ENCODE measurements at regions not wholly inside any gene's neighbourhood (a gene's known extent, or its start where the extent isn't known, plus 50 kb on each side); places are given as distances from the start of the nearest gene placed in this dataset.

DNA sequence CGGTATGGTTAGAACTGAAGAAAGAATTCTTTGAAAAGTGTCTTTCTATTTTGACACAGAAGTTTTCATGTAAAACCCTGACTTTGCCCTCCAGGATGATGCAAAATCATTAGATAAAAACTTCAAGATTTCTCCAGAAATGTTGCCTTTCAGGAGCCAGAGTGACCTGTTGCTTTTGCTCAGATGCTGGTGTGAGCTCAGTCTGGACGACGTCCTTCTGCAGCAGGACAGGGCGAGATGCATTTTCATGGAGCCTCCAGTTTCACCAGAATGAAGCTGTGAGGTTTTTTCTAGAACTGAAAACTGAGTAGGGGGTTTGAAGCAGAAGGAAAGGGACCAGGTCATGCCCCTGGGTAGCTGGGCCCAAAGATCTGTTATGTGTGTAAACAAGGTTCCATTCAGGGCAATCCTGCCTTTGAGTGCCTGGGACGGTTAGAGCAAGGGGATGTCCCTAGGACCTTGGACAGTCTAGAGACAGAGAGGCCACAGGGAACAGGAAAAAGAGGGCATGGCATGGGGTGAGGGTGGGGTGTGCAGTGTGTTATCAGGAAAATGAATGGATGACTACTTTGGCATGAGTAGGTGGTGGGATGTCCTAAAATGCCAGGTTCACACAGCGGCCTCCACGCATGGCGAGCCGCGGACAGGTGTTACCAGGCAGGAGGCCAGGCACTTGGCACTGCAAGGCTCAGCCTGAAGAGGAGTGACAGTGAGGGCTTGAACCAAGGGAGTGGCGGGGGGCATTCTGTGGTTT, 356.3 kb downstream of the CXCL12 start:
- TF ChIP-seq, protein P1, sequence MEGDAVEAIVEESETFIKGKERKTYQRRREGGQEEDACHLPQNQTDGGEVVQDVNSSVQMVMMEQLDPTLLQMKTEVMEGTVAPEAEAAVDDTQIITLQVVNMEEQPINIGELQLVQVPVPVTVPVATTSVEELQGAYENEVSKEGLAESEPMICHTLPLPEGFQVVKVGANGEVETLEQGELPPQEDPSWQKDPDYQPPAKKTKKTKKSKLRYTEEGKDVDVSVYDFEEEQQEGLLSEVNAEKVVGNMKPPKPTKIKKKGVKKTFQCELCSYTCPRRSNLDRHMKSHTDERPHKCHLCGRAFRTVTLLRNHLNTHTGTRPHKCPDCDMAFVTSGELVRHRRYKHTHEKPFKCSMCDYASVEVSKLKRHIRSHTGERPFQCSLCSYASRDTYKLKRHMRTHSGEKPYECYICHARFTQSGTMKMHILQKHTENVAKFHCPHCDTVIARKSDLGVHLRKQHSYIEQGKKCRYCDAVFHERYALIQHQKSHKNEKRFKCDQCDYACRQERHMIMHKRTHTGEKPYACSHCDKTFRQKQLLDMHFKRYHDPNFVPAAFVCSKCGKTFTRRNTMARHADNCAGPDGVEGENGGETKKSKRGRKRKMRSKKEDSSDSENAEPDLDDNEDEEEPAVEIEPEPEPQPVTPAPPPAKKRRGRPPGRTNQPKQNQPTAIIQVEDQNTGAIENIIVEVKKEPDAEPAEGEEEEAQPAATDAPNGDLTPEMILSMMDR (IDR thresholded peaks at IDR 0.05; ENCODE audit: low read depth, low read length, missing input control): no peak
- TF ChIP-seq, protein P2, sequence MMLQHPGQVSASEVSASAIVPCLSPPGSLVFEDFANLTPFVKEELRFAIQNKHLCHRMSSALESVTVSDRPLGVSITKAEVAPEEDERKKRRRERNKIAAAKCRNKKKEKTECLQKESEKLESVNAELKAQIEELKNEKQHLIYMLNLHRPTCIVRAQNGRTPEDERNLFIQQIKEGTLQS (IDR thresholded peaks at IDR 0.05): no peak
- TF ChIP-seq, protein P3, sequence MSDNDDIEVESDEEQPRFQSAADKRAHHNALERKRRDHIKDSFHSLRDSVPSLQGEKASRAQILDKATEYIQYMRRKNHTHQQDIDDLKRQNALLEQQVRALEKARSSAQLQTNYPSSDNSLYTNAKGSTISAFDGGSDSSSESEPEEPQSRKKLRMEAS (IDR thresholded peaks at IDR 0.05): no peak
- TF ChIP-seq, protein P4, sequence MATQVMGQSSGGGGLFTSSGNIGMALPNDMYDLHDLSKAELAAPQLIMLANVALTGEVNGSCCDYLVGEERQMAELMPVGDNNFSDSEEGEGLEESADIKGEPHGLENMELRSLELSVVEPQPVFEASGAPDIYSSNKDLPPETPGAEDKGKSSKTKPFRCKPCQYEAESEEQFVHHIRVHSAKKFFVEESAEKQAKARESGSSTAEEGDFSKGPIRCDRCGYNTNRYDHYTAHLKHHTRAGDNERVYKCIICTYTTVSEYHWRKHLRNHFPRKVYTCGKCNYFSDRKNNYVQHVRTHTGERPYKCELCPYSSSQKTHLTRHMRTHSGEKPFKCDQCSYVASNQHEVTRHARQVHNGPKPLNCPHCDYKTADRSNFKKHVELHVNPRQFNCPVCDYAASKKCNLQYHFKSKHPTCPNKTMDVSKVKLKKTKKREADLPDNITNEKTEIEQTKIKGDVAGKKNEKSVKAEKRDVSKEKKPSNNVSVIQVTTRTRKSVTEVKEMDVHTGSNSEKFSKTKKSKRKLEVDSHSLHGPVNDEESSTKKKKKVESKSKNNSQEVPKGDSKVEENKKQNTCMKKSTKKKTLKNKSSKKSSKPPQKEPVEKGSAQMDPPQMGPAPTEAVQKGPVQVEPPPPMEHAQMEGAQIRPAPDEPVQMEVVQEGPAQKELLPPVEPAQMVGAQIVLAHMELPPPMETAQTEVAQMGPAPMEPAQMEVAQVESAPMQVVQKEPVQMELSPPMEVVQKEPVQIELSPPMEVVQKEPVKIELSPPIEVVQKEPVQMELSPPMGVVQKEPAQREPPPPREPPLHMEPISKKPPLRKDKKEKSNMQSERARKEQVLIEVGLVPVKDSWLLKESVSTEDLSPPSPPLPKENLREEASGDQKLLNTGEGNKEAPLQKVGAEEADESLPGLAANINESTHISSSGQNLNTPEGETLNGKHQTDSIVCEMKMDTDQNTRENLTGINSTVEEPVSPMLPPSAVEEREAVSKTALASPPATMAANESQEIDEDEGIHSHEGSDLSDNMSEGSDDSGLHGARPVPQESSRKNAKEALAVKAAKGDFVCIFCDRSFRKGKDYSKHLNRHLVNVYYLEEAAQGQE (IDR thresholded peaks at IDR 0.05): no peak
- TF ChIP-seq TAF1 (conservative IDR thresholded peaks at IDR 0.05): no peak
- no peak for TF ChIP-seq EGR1 (IDR thresholded peaks at IDR 0.05; ENCODE audit: low read depth in 2 of 2)
- no peak for TF ChIP-seq YY1 (IDR thresholded peaks at IDR 0.05)
- TF ChIP-seq RAD21 (IDR thresholded peaks at IDR 0.05): no peak
- no peak for TF ChIP-seq RXRA (IDR thresholded peaks at IDR 0.05)

All from liver (tissue), 3 donors.